Cortex of kidney (tissue), 1 donor: ENCODE measurements at regions not wholly inside any gene's neighbourhood (a gene's known extent, or its start where the extent isn't known, plus 50 kb on each side); places are given as distances from the start of the nearest gene placed in this dataset.

Experiments used
- DNase-seq: peaks from one replicate; lab custom pipeline; 2025; lab: John Stamatoyannopoulos, UW

DNA sequence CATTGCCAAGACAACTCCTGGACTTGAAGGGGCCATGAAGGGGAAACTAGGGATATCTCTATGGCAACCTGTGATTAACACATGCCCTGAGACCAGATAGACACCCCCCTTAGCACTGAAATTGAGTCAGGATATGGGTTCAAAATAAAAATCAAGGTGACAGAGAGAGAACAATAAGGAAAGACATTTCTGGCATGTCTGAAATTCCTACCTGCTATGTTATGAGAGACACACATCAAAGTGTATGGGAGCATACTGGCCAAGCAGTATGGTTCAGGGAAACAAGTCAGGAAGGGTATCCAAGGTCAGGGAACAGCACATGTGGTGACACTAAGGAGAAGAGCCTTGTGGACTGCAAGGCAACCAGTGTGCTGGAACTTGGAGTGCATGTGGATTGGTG is 388.7 kb downstream of the SHQ1 start:
- no peak for DNase-seq

GRCh38 chr3:72458375-72458774 is 389.9 kb downstream of the SHQ1 start:
- no peak for DNase-seq

DNA sequence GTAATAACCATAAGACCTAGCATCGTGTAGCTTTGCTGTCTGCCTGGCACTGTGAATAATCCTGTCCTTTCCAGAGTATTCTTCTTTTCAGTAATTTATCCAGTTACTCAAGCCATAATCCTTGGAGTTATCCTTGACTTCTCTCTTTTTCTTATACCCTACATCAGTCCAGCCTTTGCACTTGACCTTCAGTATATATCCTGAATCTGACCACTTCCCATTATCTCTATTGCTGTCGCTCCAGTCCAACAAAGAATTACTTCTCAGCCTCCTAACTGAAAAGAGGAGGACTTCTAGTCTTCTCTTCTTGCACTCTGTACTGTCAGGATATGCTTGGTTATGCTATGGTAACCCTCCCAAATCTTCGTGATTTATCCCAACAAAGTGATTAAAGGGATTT is 393.8 kb downstream of the SHQ1 start:
- no peak for DNase-seq

- no peak for DNase-seq
Observed at GRCh38 chr3:72453706-72454105, 394.5 kb downstream of the SHQ1 start.

GRCh38 chr3:72452745-72453144 is 395.5 kb downstream of the SHQ1 start:
- no peak for DNase-seq

DNA sequence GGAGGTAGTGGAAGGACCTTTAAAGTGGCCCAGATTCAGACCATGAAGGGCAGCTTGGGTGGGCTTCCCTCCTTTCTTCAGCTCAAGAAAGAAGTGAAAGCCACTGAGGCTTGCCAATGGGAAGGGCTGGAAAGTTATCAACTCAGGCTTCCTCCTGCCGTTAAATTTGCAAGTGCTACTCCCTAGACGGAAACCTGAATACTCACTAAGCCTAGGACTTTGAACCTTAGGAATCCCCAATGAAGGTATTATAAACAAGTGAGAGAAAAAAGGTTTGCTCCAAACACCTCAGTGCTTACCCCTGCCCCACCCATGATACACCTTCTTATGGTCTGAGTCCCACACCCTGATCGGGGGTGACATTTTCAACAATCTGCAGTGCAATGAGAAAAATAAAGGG is 396.4 kb downstream of the SHQ1 start:
- DNase-seq = no peak

DNA sequence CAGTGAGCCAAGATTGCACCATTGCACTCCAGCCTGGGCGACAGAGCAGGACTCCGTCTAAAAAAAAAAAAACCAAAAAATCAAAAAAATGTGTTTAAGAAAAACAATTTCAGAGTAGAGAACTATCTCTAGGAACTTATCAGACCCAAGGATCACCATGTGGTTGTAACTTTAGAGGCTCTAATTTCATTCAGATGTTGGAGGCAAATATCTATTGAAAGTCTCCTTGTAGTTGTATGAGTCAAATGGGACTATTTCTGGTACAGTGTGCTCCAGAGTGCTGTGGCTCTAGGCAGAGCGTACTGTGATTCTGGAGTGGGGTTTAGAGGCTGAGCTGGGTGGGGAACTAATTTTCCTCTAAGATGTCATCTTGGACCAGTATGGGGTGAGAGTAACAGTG is 398.7 kb downstream of the SHQ1 start:
- DNase-seq = no peak

- no peak for DNase-seq
Observed at GRCh38 chr3:72448858-72449257, 399.4 kb downstream of the SHQ1 start.

GRCh38 chr3:72448375-72448823 is 399.8 kb downstream of the SHQ1 start:
- no peak for DNase-seq

- DNase-seq = peak; percentile 52
Observed at GRCh38 chr3:72447059-72447946, 400.9 kb downstream of the SHQ1 start.

DNA sequence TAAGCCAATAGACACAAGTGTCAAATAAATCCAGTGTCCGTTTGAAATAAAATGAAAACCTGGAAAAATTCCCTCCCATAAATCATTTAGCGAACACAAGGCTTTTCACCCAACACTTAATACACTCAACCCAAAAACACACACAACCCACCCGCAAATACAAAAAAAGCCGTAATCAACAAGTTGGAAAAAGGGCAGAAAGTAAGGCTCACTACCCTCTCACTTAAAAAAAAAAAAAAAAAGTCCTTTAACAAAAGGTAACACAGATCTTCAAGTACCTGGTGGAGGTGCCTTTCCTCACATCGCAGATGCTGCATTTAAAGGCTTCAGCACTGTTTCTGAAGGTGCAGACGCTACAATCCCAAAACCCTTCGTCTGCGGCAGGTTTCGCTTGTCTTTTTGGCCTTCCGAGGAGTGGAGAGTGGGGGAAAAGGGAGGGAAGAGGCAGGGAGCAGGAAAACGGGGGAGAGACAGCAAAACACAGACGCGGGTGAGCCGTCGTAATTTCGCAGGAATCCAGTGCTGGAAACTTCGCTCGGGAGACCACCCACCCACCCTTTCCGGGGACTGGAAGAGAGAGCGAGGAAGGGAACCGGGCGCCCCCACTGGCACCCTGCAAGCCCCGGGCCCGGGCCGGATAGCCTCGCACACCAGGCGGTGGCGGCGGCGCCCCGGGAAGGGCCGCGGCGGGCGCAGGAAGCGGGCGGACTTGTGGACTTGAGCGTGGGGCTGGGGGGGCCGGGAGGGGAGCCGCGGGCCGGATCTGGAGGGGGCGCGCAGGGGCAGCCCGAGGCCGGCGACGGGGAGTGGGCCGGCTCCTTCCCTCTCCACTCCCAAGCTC is 401.8 kb downstream of the SHQ1 start, which contains the start of gene RYBP:
Gene RYBP (minus strand): TSS at position 404 of the 841 bp plus-strand sequence.
- no peak for DNase-seq

- no peak for DNase-seq
Observed at GRCh38 chr3:72445827-72446217, 402.4 kb downstream of the SHQ1 start.

DNA sequence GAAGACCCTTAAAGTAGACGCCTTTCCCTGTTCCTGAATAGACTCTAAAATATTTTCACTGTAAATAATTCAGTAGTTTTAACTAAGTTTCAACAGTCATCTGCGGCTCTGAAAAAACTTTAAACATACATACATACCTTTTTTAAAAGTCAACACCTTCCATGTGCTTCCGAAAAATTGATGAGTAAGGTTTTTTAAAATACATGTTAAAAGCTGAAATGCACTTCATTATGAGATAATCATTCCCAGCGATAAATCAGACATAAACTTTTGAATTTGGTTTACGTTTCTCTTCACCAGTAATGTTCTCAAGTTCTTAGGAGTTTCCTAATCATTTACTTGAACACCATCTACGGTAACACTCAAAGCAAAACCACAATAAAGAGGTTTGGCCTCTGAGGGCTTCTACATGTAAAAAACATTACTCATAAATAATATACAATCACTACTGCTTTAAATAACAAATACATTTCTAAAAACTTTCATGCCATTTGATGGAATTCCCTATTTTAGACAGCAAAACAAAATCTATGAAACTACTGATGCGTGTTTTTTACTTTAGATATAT is 403.5 kb downstream of the SHQ1 start:
- no peak for DNase-seq

DNA sequence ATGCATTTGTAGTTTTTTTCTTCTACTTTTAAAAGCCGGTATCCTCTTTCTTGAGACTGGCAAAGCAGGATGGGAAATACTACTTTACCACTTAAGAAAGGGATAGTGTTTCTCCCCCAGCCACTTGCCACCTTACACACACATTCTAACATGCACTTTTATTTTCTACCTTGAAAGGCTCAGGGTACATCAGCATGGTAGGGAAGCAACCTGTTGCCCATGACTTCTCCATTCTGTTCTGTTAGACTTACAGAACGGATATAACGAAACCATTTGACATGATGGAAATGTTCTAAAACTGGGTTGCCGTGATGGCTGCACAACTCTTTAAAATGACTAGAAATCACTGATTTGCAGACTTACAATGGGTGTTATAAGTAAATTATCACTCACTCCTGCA is 405.5 kb downstream of the SHQ1 start:
- DNase-seq = no peak

- DNase-seq = no peak
Observed at GRCh38 chr3:72441284-72441994, 406.8 kb downstream of the SHQ1 start.

DNA sequence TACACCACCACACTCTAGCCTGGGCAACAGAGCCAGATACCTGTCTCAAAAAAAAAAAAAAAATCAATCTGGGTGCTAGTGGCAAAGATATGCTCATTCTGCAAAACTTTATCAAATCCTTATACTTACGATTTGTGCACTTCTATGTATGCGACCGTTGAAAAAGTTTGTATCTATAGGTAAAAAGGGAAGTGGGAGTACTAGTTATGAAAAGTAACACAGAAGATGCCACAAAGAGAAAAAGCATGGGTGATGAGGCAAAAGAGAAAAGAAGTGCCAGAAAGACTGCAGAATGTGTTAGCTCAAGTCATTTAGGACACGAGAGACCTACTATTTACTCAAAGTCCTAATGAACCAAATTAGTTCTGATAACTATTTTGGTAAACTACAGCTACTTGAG is 407.8 kb downstream of the SHQ1 start:
- DNase-seq = no peak

- no peak for DNase-seq
Observed at GRCh38 chr3:72439321-72440183, 408.7 kb downstream of the SHQ1 start.

DNA sequence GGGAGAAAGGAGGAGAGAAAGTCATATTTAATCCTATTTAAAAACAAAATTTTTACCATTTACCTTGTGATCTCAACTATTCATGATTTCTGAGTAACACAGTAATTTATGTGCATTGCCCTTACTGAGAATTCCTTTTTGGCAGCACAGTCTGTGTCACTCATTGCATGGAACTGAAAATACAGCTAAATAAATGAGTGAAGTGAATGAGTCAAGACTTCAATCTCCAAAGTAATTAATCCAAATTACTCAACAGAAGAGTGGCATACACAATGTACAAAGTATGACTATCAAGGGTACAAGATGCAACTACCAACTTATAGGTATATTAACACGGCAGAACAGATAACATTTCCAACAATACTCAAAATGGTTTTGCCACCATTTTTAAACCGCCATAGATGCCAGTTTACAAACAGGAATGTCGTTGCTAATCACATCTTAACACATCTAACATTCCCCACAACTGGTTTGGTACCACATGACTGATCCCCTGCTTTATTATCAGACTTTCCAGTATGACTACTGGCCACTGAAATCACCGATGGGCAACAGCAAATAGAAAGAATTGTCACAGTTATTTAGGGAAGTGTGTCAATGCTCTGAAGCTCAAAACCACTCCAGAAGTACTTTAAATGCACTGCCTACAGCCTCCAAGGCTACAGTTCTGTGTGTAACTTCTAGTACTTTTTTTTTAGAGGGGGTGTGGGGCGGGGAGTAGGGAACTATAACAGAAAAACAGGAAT is 410.4 kb downstream of the SHQ1 start:
- no peak for DNase-seq

GRCh38 chr3:72436863-72437592 is 411.2 kb downstream of the SHQ1 start:
- no peak for DNase-seq

DNA sequence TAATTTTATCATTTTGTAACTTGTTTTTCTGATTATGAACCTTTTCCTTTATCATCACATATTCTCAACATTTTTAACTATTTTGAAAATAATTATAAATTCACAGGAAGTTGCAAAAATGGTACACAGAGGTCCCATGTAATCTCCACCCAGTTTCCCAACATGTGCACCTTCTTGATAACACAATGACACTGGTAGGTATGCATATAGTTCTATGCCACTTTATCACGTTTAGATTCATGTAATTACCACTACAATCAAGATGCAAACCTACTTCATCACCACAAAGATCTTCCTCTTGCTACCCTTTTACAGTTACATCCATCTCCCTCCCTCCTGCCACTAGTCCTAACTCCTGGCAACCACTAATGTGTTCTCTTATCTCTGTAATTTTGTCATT is 413.9 kb downstream of the SHQ1 start:
- no peak for DNase-seq
